ENCODE measurements at regions not wholly inside any gene's neighbourhood (a gene's known extent, or its start where the extent isn't known, plus 50 kb on each side); places are given as distances from the start of the nearest gene placed in this dataset.
A peak's percentile ranks its signal among the peaks of the same experiment; 100 is the strongest.

- in situ Hi-C loops (cut with MboI; ENCODE audit: low sequenced_read_pairs), result loop anchor here (5.0 to 10.0 kb wide), 2 partner anchors 866 to 1383 kb away; no protein-coding TSS in a partner anchor
- dilution Hi-C loops (cut with HindIII; ENCODE audit: low sequenced_read_pairs, unreplicated experiment), result loop anchor here (25.0 kb wide), 1 partner anchor 1373 kb away; no protein-coding TSS in a partner anchor
- ATAC-seq (ENCODE audit: low read depth) (peak; percentile 84), DNase-seq (peak; percentile 46)
- H3K4me2 ChIP-seq (ENCODE audit: low read depth, low read length), result no peak overlapping the region
- H4K5ac ChIP-seq (ENCODE audit: low read depth, low read length), result no peak overlapping the region
- no peak overlapping the region for H3K4ac ChIP-seq (ENCODE audit: low read depth, low read length)
- no peak overlapping the region for H2AK9ac ChIP-seq (replicated peaks; ENCODE audit: low read depth, low read length, poor library complexity)
- H3K36me3 ChIP-seq (ENCODE audit: control insufficient read depth, insufficient read depth, low read length), result no peaks in the 10 kb centered on the region
- intact Hi-C loops (cut with micrococcal nuclease), result loop anchor here (1.0 to 5.0 kb wide), 2 partner anchors 863 to 1382 kb away; no protein-coding TSS in a partner anchor
- H3K9ac ChIP-seq (ENCODE audit: low read depth, low read length), result no peak overlapping the region
- no peaks in the 10 kb centered on the region for H4K20me1 ChIP-seq (ENCODE audit: insufficient read depth, low read length)
- H2BK15ac ChIP-seq (ENCODE audit: low read depth, low read length), result no peak overlapping the region
- no peaks in the 10 kb centered on the region for H3K27me3 ChIP-seq (ENCODE audit: control insufficient read depth, insufficient read depth, low read length)
- POLR2A ChIA-PET (ENCODE audit: unreplicated experiment), result no interaction called here
- H3K4me1 ChIP-seq (ENCODE audit: control insufficient read depth, insufficient read depth, low read length), result no peaks in the 10 kb centered on the region
- no peak overlapping the region for H4K8ac ChIP-seq (ENCODE audit: low read depth in 2 of 2, low read length in 2 of 2)
- no peak overlapping the region for H3K4me3 ChIP-seq (ENCODE audit: insufficient read depth, low read depth, low read length)
- no peak overlapping the region for H2BK120ac ChIP-seq (ENCODE audit: low read depth, low read length)
- H3K23ac ChIP-seq (ENCODE audit: low read depth, low read length), result no peak overlapping the region
- H2BK20ac ChIP-seq (ENCODE audit: low read depth, low read length), result no peak overlapping the region
- H3K9me3 ChIP-seq (ENCODE audit: control insufficient read depth, insufficient read depth, low read length), result no peaks in the 10 kb centered on the region
- no peak overlapping the region for H2AFZ ChIP-seq (replicated peaks; ENCODE audit: low read length, poor library complexity)
- no peak overlapping the region for H3K56ac ChIP-seq (ENCODE audit: extremely low read depth, insufficient read depth, low read length)
- TF ChIP-seq SMC3 (IDR thresholded peaks at IDR 0.05; ENCODE audit: low read depth, low read length) (peak; percentile 82), NFE2L2 (IDR thresholded peaks at IDR 0.05; ENCODE audit: low read depth, low read length) (no peak), CEBPB (IDR thresholded peaks at IDR 0.05; ENCODE audit: low read depth, low read length) (peak; percentile 18; the same call in 1 of the 2 replicates), CTCF (conservative IDR thresholded peaks at IDR 0.05; ENCODE audit: low read depth, low read length) (peak; percentile 84), CHD1 (IDR thresholded peaks at IDR 0.05; ENCODE audit: low read depth, low read length) (no peak), RAD21 (IDR thresholded peaks at IDR 0.05; ENCODE audit: low read length) (peak; percentile 90), FOS (IDR thresholded peaks at IDR 0.05; ENCODE audit: low read depth, low read length) (no peak)
- H3K18ac ChIP-seq (ENCODE audit: low read depth, low read length), result no peak overlapping the region
- H3K14ac ChIP-seq (replicated peaks; ENCODE audit: low read depth, low read length), result no peak overlapping the region
- no peak overlapping the region for H4K91ac ChIP-seq (ENCODE audit: insufficient read depth, low read depth, low read length)
- H2AK5ac ChIP-seq (ENCODE audit: low read depth, low read length), result no peak overlapping the region
- no peak overlapping the region for H3K27ac ChIP-seq (ENCODE audit: insufficient read depth, low read length)
- BruUV-seq (replicated peaks), result no TSS peak
- WGBS, 2 experiments (ENCODE audit: extremely low coverage in 2 of 2, insufficient read length in 1 of 2), result no CpG with 5 or more reads among the region's 4 CpGs
- H2BK5ac ChIP-seq (ENCODE audit: low read depth, low read length, poor library complexity, severe bottlenecking), result no peak overlapping the region
- no peaks in the 10 kb centered on the region for H3K9me1 ChIP-seq (ENCODE audit: insufficient read depth, low read length)
- no peaks in the 10 kb centered on the region for H3K79me1 ChIP-seq (ENCODE audit: low read depth in 1 of 2, low read length in 2 of 2)
- CTCF ChIA-PET, result no interaction called here
Measured at GRCh38 chr16:75789237-75789636, 62.9 kb upstream of the CPHXL start.

All from IMR-90 (cell line).